Activated B cell treated with CpG ODN at 0.5 μM for 24 hours (primary cell): ENCODE measurements at regions not wholly inside any gene's neighbourhood (a gene's known extent, or its start where the extent isn't known, plus 50 kb on each side); places are given as distances from the start of the nearest gene placed in this dataset.

Experiments used
- ATAC-seq: fragments of 200-7000 bp; cut with Tn5 transposase; one replicate; pipeline ENCODE4 v1.10.0; 2021; ENCODE audit warnings: low read depth, mild to moderate bottlenecking, moderate library complexity
- CTCF ChIA-PET: fragments of 350-600 bp; sonication (Branson Sonifier 250); formaldehyde crosslinking; loops from one replicate; lab custom pipeline; 2021; ENCODE audit warnings: antibody characterized with exemption; lab: Charles Lee
- POLR2A ChIA-PET: fragments of 350-600 bp; sonication (Branson Sonifier 250); formaldehyde crosslinking; loops from one replicate; lab custom pipeline; 2021; ENCODE audit warnings: antibody characterized with exemption; lab: Charles Lee
- DNase-seq: peaks from one replicate; pipeline ENCODE4 v3.0.0; 2022
- H3K27ac Mint-ChIP-seq: one replicate; pipeline ENCODE4 v1.8.0; 2020; ENCODE audit warnings: mixed read lengths
- H3K27me3 Mint-ChIP-seq: one replicate; pipeline ENCODE4 v1.8.0; 2021; ENCODE audit warnings: mixed read lengths
- H3K36me3 Mint-ChIP-seq: one replicate; pipeline ENCODE4 v1.8.0; 2021; ENCODE audit warnings: low read depth, mixed read lengths
- H3K4me1 Mint-ChIP-seq: one replicate; pipeline ENCODE4 v1.8.0; 2021; ENCODE audit warnings: mixed read lengths
- H3K4me3 Mint-ChIP-seq: one replicate; pipeline ENCODE4 v1.8.0; 2020; ENCODE audit warnings: mild to moderate bottlenecking, mixed read lengths
- H3K9me3 Mint-ChIP-seq: one replicate; pipeline ENCODE4 v1.8.0; 2020; ENCODE audit warnings: mixed read lengths
- intact Hi-C: fragments of 100-400 bp; cut with micrococcal nuclease; formaldehyde crosslinking; loops from one replicate; pipeline ENCODE4 v1.15.1; 2024
- TF ChIP-seq, protein P1 (sequence below): fragments of 200-600 bp; IDR thresholded peaks from one replicate; pipeline ENCODE4 v1.8.0; 2022; ENCODE audit warnings: antibody characterized with exemption, mild to moderate bottlenecking

DNA sequence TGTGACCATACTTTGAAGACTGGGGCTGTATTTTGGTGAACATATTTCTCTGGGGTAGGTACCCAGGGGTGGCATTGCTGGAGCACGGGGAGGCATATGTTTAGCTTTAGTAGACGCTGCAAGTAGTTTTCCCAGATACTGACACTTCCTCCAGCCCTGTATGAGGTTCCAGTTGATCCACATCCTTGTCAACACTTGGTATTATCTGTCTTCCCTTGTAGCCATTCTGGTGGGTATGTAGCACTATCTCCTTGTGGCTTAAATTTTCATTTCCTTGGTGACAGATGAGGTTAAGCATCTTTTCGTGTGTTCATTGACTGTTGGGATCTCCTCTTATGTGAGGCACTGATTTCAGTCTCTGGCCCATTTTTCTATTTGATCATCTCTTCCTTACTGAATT lies 179.1 kb downstream of the PHETA1 start:
- no peak for DNase-seq
- H3K27me3 Mint-ChIP-seq: peaks cover 7% of the 10 kb centered on the region
- ChIA-PET POLR2A (no interaction called here), CTCF (no interaction called here)
- no peak overlapping the region for H3K4me3 Mint-ChIP-seq
- H3K27ac Mint-ChIP-seq: no peak overlapping the region
- H3K4me1 Mint-ChIP-seq: no peaks in the 10 kb centered on the region
- ATAC-seq: no peak
- TF ChIP-seq, protein P1, sequence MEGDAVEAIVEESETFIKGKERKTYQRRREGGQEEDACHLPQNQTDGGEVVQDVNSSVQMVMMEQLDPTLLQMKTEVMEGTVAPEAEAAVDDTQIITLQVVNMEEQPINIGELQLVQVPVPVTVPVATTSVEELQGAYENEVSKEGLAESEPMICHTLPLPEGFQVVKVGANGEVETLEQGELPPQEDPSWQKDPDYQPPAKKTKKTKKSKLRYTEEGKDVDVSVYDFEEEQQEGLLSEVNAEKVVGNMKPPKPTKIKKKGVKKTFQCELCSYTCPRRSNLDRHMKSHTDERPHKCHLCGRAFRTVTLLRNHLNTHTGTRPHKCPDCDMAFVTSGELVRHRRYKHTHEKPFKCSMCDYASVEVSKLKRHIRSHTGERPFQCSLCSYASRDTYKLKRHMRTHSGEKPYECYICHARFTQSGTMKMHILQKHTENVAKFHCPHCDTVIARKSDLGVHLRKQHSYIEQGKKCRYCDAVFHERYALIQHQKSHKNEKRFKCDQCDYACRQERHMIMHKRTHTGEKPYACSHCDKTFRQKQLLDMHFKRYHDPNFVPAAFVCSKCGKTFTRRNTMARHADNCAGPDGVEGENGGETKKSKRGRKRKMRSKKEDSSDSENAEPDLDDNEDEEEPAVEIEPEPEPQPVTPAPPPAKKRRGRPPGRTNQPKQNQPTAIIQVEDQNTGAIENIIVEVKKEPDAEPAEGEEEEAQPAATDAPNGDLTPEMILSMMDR: no peak
- no peaks in the 10 kb centered on the region for H3K36me3 Mint-ChIP-seq
- H3K9me3 Mint-ChIP-seq: peaks cover 5% of the 10 kb centered on the region
- intact Hi-C loops: no loop called here

DNA sequence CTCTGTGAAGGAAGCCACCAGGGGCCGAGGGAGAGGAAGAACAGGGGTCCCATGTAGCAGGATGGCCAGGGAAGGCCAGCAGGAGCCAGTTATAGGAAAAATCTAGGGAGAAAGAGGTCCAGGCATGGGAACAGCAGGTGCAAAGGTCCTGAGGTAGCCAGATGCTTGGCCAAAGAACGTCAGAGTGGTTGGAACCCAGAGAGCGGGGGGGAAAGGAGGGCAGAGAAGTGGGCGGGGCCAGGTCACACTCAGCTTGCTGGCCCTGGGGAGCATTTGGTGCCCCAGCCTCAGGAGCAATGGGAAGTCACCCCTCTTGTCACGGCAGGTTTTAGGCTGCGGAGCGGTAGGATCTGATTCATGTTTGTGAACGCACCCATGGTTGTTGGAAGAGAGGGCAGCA lies 180.5 kb downstream of the PHETA1 start:
- no peak overlapping the region for H3K27ac Mint-ChIP-seq
- TF ChIP-seq, protein P1: no peak

DNA sequence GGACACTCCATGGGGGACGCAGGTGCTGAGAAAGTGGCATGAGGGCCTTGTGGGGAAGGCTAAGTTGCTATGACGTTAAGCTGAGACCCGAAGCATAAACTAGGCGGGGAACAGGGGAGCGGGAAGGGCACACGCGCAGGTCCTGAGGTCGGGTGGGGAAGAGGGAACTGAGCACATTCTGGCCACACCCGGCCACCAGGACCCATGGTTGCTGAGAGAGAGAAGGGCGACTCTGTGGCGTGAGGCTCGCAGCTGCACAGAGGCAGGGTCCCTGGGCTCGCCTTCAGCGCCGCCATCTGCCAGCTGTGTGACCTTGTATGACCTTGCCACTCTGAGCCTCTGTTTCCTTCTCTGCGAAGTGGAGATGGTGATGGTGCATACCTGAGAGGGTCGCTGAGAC lies 182.5 kb downstream of the PHETA1 start:
- intact Hi-C loops: no loop called here
- Mint-ChIP-seq H3K36me3 (no peaks in the 10 kb centered on the region), H3K4me3 (no peak overlapping the region), H3K27ac (no peak overlapping the region), H3K4me1 (no peaks in the 10 kb centered on the region), H3K9me3 (peaks cover 5% of the 10 kb centered on the region), H3K27me3 (peaks cover 20% of the 10 kb centered on the region)
- DNase-seq: no peak
- ChIA-PET POLR2A (no interaction called here), CTCF (no interaction called here)
- ATAC-seq: no peak
- TF ChIP-seq, protein P1: no peak

More for the DNA sequence above, 180.5 kb downstream of the PHETA1 start:
- ChIA-PET POLR2A (no interaction called here), CTCF (no interaction called here)
- Mint-ChIP-seq H3K4me3 (no peak overlapping the region), H3K4me1 (no peaks in the 10 kb centered on the region), H3K36me3 (no peaks in the 10 kb centered on the region), H3K27me3 (peaks cover 6% of the 10 kb centered on the region), H3K9me3 (peaks cover 5% of the 10 kb centered on the region)
- no peak for ATAC-seq
- DNase-seq: no peak
- intact Hi-C loops: no loop called here

DNA sequence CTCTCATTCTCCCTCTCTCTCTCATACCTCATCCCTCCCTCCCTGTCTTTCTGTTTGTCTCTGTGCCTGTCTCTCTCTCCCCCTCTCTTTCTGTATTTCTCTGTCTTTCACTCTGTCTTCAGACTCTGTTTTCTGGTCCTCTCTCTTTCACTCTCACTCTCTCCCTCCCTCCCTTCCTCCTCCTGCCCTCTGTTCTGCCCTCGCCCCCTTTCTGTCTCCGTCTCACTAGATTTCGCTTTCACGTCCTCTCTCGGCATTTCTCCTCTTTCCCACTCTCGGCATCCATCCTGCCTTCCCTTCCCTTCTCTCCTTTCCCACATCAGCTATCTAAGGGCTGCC lies 183.0 kb downstream of the PHETA1 start:
- Mint-ChIP-seq H3K4me3 (no peak overlapping the region), H3K9me3 (peaks cover 5% of the 10 kb centered on the region), H3K27me3 (peaks cover 20% of the 10 kb centered on the region), H3K4me1 (no peaks in the 10 kb centered on the region), H3K36me3 (no peaks in the 10 kb centered on the region), H3K27ac (no peak overlapping the region)
- ChIA-PET POLR2A (no interaction called here), CTCF (no interaction called here)
- DNase-seq: no peak
- ATAC-seq: no peak
- intact Hi-C loops: no loop called here
- TF ChIP-seq, protein P1: no peak

DNA sequence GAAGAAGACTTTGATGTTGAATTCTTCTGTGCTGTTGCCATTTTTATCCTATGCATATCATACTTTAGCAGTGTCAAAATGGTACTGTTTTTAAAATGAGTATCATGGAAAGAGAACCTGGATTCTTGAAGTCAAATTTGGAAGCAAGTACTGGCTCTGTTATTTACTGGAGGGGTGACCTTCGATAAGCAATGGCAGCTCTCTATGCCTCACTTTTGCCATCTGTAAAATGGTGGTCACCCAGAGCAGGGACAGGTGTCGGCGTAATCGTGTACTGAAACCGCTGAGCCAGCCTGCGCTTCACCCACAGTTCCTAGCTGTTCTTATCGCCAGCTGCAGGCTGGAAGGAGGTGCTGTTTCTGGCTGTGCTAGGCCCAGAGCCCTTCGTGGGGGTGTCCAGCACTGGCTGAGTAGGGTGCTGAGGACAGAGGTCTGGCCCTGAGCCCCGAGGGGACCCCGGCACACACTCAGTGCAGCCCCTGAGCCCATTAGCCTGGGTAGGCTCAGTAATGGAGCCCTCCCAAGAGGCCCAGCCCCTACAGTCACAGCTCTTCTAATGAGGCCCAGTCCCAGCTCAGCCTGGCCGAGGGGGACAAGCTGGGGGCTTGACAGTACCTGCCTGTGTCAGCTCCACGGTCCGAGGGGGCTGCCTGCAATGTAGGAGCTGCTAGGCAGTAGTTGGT lies 183.5 kb downstream of the PHETA1 start:
- ATAC-seq (no peak), DNase-seq (no peak)
- intact Hi-C loops: no loop called here
- Mint-ChIP-seq H3K36me3 (no peaks in the 10 kb centered on the region), H3K4me1 (no peaks in the 10 kb centered on the region), H3K9me3 (peaks cover 5% of the 10 kb centered on the region), H3K4me3 (no peak overlapping the region), H3K27me3 (peaks cover 19% of the 10 kb centered on the region), H3K27ac (no peak overlapping the region)
- ChIA-PET POLR2A (no interaction called here), CTCF (no interaction called here)
- TF ChIP-seq, protein P1: no peak
